ENCODE measurements at regions not wholly inside any gene's neighbourhood (a gene's known extent, or its start where the extent isn't known, plus 50 kb on each side); places are given as distances from the start of the nearest gene placed in this dataset.
"Not testable (repeated sequence)": the region's sequence is repeated elsewhere in the genome, so short reads cannot be mapped to it uniquely, and the experiment has no call there.

GRCh38 chr10:117761695-117762094 lies 219.1 kb downstream of the EMX2 start:
- DNase-seq (ENCODE audit: low read depth) = no peak
- no peak for TF ChIP-seq CTCF (IDR thresholded peaks at IDR 0.05; ENCODE audit: control insufficient read depth, insufficient read depth, low read depth, low read length, missing control alignments)
- H3K4me3 ChIP-seq (ENCODE audit: control insufficient read depth, low read depth, low read length) = no peak overlapping the region

- no peak for TF ChIP-seq CTCF (IDR thresholded peaks at IDR 0.05; ENCODE audit: control insufficient read depth, insufficient read depth, low read depth, low read length, missing control alignments)
- DNase-seq (ENCODE audit: low read depth) = no peak
Measured at GRCh38 chr10:117762126-117762818, 219.7 kb downstream of the EMX2 start.

GRCh38 chr10:117762819-117763172 lies 220.2 kb downstream of the EMX2 start:
- no peak for TF ChIP-seq CTCF (IDR thresholded peaks at IDR 0.05; ENCODE audit: control insufficient read depth, insufficient read depth, low read depth, low read length, missing control alignments)
- no peak for DNase-seq (ENCODE audit: low read depth)
- no peak overlapping the region for H3K4me3 ChIP-seq (ENCODE audit: control insufficient read depth, low read depth, low read length)

More at GRCh38 chr10:117762126-117762818, 219.7 kb downstream of the EMX2 start:
- H3K4me3 ChIP-seq (ENCODE audit: control insufficient read depth, low read depth, low read length) = no peak overlapping the region

- DNase-seq (ENCODE audit: low read depth) = no peak
- no peak for TF ChIP-seq CTCF (IDR thresholded peaks at IDR 0.05; ENCODE audit: control insufficient read depth, insufficient read depth, low read depth, low read length, missing control alignments)
- no peak overlapping the region for H3K4me3 ChIP-seq (ENCODE audit: control insufficient read depth, low read depth, low read length)
Measured at GRCh38 chr10:117763528-117763927, 221.0 kb downstream of the EMX2 start.

GRCh38 chr10:117768333-117769042 lies 225.9 kb downstream of the EMX2 start:
- H3K4me3 ChIP-seq (ENCODE audit: control insufficient read depth, low read depth, low read length) = no peak overlapping the region
- no peak for DNase-seq (ENCODE audit: low read depth)
- TF ChIP-seq CTCF (IDR thresholded peaks at IDR 0.05; ENCODE audit: control insufficient read depth, insufficient read depth, low read depth, low read length, missing control alignments) = no peak

- H3K4me3 ChIP-seq (ENCODE audit: control insufficient read depth, low read depth, low read length) = no peak overlapping the region
- TF ChIP-seq CTCF (IDR thresholded peaks at IDR 0.05; ENCODE audit: control insufficient read depth, insufficient read depth, low read depth, low read length, missing control alignments) = no peak
- DNase-seq (ENCODE audit: low read depth) = no peak
Measured at GRCh38 chr10:117775526-117775925, 233.0 kb downstream of the EMX2 start.

GRCh38 chr10:117777222-117777621 lies 234.7 kb downstream of the EMX2 start:
- not testable (repeated sequence) for H3K4me3 ChIP-seq (ENCODE audit: control insufficient read depth, low read depth, low read length)

More at GRCh38 chr10:117777222-117777621, 234.7 kb downstream of the EMX2 start:
- not testable (repeated sequence) for DNase-seq (ENCODE audit: low read depth)
